ENCODE measurements at regions not wholly inside any gene's neighbourhood (a gene's known extent, or its start where the extent isn't known, plus 50 kb on each side); places are given as distances from the start of the nearest gene placed in this dataset.
"Not testable (repeated sequence)": the region's sequence is repeated elsewhere in the genome, so short reads cannot be mapped to it uniquely, and the experiment has no call there.

DNA sequence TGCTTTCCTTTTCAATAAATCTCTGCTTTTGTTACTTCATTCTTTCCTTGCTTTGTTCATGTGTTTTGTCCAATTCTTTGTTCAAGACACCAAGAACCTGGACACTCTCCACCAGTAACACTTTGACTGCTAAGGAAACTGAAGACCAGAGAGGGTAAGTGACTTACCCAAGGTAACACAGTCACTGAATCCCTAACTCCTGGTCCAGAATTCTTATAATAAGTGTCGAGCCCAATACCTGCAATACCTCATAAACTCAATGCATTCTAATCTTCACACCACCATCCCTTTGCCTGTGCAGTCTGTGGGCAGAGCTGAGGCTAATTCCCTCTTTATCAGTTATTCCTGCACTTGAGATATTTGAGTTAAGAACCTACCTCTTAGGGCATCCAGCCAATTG lies 237.8 kb downstream of the UACA start:
- no peak for DNase-seq (ENCODE audit: low read depth in 2 of 2)

DNA sequence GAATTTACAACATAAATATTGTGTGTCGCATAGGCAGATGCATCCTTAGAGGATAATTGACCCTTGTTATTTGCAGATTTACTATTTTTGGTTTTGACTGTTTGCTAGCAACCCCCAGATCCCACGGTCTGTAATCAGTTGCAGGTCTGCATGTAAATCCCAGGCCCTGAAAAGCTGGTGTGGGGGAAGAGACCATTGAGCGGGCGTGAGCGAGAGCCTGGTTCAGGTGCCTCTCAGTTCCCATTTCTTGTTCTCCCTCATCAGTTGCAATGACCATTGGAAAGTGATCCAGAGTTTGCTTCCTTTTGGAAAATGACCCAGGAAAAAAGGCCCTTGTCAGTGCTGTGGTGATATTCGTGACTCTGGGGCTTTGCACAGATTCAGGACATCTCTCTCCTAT lies 238.9 kb downstream of the UACA start:
- no peak for DNase-seq (ENCODE audit: low read depth in 2 of 2)

DNA sequence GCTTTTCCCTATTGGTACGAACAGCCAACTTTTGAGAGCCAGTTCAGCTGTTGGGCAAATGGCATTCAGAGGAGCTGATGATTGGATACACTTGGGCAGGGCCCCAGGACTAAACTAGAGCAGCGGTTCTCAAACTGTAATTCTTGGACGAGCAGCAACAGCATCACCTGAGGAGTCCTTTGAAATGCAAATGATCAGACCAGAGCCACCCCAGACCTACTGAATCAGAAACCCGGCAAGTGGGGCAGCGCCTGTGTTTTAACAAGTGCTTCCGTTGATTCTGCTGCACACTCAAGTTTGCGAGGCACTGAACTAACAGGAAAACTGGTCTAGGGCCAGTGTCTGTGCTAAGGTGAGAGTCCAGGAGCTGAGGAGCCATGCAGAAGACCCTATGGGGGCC lies 239.7 kb downstream of the UACA start:
- no peak for DNase-seq (ENCODE audit: low read depth in 2 of 2)

DNA sequence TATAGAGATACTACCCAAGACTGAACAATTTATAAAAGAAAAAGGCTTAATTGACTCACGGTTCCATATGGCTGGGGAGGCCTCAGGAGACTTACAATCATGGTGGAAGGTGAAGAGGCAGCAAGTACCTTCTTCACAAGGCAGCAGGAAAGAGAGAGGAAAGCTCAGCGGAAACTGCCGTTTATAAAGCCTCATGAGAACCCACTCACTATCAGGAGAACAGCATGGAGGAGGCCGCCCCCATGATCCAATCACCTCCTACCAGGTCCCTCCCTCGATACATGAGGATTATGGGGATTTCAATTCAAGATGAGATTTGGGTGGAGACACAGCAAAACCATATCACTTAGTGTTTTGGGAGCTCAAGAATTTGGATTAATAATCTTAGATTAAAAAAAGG lies 240.2 kb downstream of the UACA start:
- DNase-seq (ENCODE audit: low read depth in 2 of 2): no peak

DNA sequence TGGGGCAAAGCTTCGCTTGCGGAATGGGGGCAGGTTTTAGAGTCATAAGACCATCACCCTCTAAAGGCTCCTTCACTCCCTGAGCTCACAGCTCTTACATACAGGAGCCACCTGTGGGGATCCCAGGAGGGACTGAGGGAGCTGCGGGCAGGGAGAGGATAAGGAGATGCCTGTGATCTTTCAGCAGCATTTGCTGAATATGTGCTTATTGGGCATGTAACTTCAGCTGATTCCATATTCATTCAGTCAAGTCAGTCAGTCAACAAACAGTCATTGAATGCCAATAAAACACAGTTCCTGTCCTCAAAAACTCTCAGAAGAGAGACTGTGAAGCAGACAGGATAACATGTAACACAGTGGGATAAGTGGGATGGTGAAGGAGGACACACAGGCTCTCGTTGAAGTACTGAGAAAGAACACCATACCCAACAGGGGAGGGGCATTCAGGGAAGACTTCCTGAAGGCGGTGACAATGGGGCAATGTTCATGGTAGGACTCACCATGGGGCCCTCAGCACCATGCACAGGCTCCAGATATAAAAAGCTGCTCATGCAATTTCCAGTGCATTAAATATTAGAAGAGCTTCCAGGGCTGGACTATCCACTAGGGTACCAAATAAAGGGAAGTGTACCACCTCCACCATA lies 240.9 kb downstream of the UACA start:
- DNase-seq (ENCODE audit: low read depth in 2 of 2): no peak

DNA sequence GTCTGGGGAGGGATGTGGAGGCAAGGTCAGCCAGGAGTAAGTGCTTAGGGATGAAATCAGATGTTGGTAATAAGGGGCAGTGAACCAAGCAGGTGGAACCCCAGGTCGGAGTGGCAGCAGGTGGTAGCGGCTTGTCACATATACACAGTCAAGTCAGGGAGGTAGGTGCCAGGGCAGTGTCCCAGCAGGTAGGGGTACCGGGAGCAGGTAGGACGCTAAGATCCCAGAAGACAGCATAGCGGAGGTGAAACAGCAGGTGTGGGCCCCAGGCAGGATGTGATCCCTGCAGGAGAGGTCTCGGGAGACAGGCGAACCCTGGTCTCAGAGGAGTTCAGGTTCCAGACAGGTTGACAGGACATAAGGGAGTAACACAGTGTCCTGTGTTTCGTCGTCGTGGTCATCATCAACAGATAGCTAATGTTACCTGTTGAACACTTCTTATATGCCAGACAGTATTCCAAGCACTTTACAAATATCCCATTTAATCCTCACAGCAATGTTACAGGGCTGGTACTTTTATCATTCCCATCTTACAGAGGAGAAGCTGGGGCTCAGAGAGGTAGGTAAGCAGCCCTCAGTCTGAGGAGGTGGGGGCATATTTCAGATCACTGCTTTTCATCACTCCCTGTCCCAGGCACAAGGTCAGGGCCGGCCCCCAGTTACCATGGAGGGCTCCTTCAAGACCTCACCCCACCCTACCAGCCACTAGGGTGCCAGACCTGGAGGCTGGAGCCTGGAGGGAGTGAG lies 241.6 kb downstream of the UACA start:
- no peak for DNase-seq (ENCODE audit: low read depth in 2 of 2)

DNA sequence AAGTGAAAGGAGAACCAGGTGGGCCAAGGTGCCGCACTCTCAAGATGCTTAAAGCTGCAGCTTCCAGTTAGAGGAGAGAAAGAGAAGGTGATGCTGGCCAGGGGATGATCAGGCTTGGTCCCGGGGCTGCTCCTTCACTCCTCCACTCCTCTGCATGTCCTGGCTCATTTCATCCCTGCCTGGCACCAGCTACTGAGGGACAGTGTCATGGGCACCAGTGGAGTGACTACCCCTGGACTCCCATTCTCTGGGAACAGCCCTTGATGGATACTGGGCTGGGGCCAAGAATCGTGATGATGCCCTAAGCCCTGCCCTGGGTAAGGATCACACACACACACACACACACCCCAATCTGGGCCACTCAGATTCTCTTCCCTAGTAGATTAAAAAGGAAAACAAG lies 243.7 kb downstream of the UACA start:
- DNase-seq (ENCODE audit: low read depth in 2 of 2): no peak

DNA sequence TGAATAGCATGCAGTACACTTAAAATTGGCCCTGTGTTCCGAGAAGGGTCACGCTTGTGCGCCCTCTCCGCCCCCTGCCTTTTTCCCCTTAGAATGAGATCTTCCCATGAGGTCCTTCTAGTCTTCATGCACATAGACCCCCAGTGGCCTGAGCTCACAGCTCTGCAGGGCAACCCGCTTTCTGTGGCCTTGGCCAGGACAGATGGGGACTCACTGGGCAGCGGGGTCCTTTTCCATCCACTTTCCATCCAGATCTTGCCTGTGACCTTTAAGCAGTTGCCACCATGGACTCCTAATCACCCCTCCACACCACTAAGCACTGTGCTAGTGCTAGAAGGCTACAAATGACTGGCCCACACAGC lies 244.4 kb downstream of the UACA start:
- no peak for DNase-seq (ENCODE audit: low read depth in 2 of 2)

DNA sequence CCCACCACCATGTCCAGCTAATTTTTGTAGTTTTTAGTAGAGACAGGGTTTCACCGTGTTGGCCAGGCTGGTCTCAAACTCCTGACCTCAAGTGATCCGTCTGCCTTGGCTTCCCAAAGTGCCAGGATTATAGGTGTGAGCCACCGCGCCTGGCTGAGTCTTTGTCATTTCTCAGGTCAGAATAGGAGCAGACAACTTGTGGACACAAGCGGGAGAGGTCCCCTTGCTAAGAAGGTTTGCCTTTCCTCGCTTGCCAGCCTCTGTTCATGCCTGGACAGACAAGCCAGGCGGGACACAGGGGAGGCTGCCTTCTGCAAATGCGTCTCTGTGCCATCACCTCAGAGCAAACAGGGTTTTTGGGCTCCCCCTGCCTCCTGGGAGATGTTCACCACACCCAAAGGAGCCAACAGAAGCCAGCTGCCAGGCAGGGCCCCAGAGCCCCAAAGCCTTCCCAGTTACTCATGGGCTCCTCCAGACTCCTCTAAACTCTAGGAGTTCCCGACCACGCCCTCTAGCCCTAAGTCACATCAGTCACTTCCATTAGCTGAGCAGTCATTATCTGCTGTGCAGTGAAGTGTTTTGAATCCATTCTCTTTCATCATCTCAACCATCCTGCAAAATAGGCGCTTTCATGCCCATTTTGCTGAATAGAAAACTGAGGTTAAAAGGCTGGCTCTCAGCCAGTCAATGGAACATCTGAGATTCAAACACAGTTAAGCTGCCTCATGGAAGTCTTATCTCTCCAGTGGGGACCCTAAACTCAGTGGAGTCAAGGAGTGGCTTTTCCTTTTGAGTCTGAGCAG lies 245.0 kb downstream of the UACA start:
- DNase-seq (ENCODE audit: low read depth in 2 of 2): no peak

DNA sequence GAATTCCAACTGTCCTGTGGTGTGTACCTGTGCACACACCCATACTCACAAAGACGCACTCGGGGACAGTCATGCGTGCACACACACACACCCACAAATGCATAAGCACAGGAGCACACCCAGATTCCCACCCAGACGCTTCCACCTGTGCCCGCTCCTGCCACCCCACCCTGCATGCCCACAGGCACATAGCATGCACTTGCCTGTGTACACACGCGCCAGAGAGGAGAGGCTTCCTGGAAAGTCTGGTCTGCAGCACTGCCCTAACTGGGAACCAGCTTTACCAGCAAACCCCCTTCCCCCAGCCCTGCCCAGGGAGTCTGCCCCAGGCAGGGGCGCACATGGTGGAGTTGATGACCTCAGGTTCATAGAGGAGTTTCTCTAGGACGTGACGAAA lies 246.2 kb downstream of the UACA start:
- no peak for DNase-seq (ENCODE audit: low read depth in 2 of 2)

DNA sequence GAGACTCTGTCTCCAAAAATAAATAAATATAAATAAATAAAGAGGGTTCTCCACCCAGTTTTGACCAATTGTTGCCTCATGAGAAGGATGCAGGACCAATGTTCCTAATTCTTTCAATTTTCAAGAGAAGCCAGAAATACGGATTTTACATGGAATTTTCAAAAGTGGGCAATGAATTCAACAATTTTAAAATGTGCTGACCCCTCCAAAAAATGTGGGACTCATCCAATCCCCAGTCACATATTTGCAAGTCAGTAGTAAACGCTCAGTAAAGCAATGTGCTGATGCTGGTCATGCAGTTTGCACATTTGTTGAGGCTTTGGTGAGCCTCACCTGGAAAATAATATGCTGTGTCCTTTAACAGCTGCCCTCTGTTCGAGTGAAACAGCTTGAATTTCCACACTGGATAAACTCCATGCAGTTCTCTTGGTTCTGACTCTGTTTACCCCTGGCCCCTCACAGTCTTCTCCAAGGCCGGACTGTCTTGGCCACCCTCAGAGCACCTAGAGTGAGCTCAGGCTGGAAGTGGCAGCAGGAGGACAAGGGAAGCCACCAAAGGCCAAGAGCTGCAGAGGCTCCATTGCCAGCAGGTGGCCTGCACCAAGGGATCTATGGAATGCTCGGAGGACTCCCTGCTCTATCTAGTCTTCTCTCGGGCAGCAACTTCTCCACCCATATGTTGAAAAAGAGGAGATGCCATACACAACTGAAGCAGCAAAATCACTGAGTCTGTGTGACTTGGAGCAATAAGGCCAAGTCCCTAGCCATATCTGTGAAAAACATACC lies 246.8 kb downstream of the UACA start:
- no peak for DNase-seq (ENCODE audit: low read depth in 2 of 2)

DNA sequence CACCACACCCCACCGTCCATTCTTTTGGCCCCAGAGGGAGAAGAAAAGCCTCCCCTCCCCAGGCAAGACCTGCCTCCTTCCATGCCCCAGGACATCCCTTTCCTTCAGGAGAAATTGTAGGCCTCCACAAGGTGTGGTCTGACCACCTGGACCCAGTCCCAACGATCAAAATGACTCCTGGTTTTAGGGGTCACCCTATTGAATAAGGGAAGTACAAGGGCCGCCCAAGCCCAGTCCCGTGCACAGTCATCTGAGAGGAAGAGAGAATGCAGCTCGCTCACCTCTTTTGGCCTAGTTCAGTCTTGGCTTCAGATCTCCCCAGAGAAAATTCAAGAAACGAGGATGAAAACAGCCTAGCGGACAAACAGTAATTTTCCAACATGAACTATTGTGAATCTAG lies 249.1 kb downstream of the UACA start:
- DNase-seq (ENCODE audit: low read depth in 2 of 2): no peak

DNA sequence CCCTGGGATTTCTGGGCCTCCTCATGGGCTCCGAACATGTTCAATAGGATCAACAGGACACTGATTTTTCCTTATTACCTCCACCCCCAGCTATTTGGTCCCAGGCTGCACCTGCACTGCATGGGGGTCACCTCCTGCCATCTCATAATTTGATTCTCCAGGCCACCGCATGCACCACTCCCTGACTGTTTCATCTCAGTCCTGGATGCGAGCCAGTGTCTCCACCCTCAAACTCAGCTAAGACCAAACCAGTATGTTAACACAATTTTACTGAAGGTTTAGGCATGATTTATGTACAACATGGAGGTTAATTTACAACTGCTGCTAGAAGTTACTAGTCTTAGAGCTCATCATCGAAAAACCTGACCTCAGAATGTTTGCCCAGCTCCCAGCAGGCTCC lies 249.5 kb downstream of the UACA start:
- no peak for DNase-seq (ENCODE audit: low read depth in 2 of 2)

DNA sequence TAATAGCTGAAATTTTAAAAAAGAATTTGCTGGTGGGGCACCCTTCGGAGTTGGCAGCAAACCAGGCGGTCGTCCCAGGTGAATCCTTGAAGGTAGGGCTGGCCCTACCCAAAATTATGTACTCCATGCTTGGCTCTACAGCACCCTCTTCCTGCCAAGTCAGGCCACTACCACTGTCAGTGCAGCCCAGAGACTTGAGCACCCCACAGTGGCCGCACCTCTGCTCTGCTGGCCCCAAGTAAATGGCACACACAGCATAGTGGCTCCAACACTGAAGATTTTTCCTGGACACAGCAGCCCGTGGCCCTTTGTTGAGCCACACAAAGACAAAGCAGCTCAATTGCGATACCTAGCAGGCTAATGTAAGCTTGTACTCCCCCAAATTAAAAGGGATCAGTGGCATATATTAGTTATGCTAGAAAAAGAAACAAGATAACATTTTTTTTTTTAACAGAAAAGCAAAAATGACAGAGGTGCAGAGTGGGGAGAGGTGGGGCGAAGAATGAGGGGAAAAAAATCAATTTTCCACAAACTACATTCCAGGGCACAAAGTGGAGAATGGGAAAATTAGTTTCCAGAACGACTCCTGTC lies 250.5 kb downstream of the UACA start:
- no peak for DNase-seq (ENCODE audit: low read depth in 2 of 2)

DNA sequence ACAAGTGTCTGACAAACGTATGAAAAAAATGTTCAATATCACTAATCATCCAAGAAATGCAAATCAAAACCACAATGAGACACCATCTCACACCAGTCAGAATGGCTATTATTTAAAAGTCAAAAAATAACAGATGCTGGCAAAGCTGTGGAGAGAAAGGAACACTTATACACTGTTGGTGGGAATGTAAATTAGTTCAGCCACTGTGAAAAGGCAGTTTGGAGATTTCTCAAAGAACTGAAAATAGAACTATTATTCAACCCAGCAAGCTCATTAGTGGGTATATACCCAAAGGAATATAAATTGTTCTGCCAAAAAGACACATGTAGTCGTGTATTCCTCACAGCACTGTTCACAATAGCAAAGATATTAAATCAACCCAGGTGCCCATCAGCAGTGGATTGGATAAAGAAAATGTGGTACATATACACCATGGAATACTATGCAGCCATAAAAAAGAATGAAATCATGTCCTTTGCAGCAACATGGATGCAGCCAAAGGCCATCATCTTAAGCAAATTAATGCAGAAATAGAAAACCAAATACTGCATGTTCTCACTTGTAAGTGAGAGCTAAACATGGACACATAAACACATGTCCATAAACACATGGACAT lies 251.3 kb downstream of the UACA start:
- DNase-seq (ENCODE audit: low read depth in 2 of 2): not testable (repeated sequence)

DNA sequence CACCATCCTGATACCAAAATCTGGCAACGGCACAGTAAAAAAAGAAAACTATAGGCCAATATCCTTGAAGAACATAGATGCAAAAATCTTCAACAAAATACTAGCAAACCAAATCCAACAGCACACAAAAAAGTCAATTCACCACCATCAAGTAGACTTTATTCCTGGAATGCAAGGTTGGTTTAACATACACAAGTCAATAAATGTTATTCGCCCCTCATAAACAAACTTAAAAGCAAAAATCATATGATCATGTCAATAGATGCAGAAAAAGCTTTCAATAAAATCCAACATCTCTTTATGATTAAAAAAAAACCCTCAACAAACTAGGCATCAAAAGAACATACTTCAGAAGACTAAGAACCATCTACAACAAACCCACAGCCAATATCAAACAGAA lies 252.9 kb downstream of the UACA start:
- DNase-seq (ENCODE audit: low read depth in 2 of 2): no peak

DNA sequence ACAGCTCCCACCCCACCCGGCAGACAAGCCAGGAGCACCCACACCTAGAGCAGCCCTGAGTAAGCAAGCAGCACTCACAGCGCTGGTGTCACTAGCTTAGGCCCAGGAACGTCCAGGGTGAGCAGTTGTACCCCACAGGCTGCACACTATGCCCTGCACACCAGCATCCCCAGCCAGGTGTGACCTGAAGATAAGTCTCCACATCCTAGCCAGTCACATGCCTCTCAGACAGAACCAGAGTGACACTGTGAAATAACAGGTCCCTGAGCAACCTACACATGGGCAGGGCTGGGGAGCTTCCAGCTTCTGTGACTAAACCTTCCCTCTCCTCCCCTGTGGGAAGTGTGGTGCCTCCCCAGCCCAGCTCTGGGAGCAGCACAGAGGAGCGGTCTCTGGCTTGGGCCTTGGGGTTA lies 253.6 kb downstream of the UACA start:
- no peak for DNase-seq (ENCODE audit: low read depth in 2 of 2)

DNA sequence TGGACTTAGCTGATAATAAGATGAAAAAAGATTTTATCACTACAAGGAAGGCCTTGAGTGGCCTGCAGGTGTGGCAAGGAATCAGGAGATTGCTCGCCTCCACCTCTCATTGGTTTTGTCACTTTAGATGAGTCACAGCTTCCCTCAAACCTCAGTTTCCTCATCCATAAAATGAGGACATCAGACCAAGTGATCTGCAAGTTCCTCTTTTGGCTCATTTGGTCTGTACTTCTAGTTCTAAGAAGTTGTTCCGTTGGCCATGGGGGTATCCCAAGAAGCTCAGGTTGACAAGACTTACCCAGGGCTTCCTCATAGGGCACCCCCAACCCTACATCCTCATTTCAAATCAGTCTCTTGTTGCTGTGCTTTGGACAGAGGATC lies 254.1 kb downstream of the UACA start:
- no peak for DNase-seq (ENCODE audit: low read depth in 2 of 2)

DNA sequence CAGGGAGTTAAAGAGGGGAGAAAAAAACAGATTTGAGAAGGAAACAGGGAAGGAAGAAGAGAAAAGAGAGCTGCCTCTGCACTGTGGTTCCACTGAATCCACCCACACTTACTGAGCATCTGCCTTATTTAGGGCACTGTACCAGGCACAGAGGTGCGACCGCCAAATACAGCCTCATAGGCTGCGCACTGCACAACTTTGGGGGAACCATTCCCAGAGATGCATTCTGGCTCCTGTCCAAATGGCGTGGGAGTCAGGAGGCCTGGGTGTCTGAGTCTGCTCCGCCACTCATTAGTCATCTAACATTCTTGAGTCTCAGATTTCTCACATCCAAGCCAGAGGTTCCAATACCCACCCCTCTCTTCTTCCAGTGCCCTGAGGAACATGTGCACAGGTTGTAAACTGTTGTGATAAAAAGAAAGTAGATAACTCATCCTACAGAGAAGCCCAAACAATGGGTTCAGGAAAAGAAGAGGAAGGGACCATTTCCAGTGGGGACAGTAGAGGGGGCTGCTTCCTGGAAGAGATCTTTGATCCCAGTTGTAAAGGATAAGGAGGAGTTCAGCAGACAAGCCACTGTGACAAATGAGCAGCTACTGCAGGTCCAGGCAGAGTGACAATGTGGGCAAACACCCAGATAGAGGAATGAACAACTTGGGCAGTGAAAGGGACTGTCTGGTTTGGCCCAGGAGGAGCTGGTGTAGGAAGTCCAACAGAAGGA lies 254.6 kb downstream of the UACA start:
- peak; percentile 70 to 73 for DNase-seq (ENCODE audit: low read depth in 2 of 2)

DNA sequence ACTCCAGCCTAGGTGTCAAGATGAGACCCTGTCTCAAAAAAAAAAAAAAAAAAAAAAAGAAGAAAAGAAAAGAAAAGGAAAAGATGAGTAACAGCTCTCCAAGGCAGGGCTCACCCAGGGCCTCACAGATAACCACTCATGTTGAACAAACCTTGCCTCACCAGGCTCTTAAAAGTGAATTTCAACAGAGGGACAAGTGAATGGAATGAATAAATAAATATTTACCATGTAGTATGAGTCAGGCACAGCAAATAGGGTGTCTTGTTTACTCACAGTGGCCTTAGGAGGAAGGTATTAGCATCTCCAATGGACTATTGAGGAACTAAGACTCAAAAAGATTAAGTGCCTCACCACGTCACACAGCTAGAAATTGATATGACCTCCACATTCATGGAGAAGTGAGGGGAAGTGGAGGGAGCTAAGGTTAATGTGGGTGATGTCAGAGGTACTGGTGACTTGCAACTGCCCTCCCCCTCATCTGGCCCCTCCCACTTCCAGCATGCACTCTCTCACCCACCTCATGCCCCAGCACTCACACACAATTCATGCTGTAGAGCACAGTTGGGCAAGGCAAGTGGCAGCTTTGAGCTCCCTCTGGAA lies 255.5 kb downstream of the UACA start:
- no peak for DNase-seq (ENCODE audit: low read depth in 2 of 2)

All from fibroblast of skin of left biceps (primary cell).